SK-N-DZ (cell line): ENCODE measurements at regions not wholly inside any gene's neighbourhood (a gene's known extent, or its start where the extent isn't known, plus 50 kb on each side); places are given as distances from the start of the nearest gene placed in this dataset.
"Not testable (repeated sequence)": the region's sequence is repeated elsewhere in the genome, so short reads cannot be mapped to it uniquely, and the experiment has no call there.

Experiments used
- DNase-seq: peaks from one replicate; pipeline ENCODE4 v3.0.0-alpha.2; 2015; ENCODE audit warnings: low spot score

- no peak for DNase-seq
Observed at GRCh38 chr14:43568022-43568421, 939.1 kb downstream of the FSCB start.

- DNase-seq: no peak
Observed at GRCh38 chr14:43548368-43548767, 958.7 kb downstream of the FSCB start.

GRCh38 chr14:43547596-43547995 is 959.5 kb downstream of the FSCB start:
- DNase-seq: not testable (repeated sequence)

DNA sequence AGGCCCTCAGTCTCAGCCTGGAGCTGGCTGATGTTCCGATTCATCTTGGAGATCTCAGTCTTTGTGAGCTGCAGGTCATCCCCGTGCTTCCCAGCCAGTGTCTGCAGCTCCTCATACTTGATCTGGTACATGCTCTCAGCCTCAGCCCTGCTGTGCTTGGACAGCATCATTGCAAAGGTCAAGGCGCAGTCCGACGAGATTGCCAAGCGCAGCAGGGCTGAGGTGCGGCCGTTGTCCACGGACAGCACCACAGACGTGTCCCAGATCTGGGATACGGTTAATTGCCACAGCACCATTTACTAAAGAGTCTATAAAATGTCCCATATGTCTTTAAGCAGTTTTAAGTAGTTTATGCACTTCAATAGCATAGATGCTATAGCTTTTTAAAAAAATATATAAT is 965.7 kb downstream of the FSCB start:
- no peak for DNase-seq

- peak; percentile 37 for DNase-seq
Observed at GRCh38 chr14:43540948-43541347, 966.1 kb downstream of the FSCB start.

DNA sequence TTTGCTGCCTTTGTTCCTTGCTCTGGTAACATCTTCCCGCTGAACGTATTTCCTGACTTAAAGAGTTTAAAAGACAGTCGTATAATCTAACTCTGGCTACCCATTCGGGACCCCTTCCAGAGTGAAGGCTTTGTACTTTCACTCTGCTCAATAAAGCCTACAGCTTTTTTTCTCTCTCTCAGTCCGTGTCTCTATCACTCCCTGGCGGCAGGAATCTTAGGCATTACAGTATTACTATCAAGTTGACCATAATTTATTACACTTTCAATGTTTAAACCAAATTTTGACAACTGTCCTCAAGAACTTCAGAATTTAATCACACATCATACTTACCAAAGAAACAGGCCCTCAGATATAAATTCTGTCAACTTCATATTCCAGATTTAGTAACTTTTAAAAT is 967.9 kb downstream of the FSCB start:
- DNase-seq: no peak

GRCh38 chr14:43535231-43535838 is 971.7 kb downstream of the FSCB start:
- DNase-seq: no peak

- no peak for DNase-seq
Observed at GRCh38 chr14:43532825-43533416, 974.2 kb downstream of the FSCB start.

DNA sequence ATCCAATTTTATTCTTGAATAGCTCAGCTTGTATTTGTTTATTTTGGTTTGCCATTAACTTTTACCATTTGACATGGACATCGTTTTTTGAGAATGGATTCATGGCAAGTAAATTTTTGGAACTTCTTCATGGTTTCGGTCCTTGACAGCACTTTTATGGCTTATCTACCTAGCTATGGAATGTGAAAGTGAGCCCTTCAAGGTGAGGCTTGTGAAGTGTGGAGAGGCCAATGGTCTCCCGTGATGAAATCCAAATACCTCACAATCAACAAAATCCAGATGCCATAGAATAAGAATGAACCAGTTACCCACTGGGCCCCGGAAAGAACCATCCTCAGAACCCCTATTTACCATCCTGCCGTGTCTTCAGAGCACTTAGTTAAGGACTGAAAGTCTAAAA is 978.8 kb downstream of the FSCB start:
- DNase-seq: no peak

DNA sequence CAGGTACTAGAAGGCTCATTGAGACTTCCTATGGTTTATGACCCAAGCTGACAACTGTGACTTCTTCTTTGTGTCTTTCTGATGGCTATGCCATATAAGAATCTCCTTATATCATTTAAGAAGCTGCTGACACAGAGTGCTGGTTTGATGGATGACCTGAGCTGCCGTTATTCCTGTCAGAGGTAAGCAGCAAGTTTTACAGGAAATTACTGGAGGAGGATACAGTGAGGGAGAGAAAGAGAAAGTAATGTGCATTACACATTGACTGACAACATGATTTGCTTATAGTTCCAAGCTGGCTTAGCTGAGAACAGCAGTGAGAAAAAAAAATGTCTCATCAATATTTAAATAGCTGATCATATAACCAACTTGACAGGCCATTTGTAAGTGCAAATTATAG is 981.4 kb downstream of the FSCB start:
- DNase-seq: no peak

DNA sequence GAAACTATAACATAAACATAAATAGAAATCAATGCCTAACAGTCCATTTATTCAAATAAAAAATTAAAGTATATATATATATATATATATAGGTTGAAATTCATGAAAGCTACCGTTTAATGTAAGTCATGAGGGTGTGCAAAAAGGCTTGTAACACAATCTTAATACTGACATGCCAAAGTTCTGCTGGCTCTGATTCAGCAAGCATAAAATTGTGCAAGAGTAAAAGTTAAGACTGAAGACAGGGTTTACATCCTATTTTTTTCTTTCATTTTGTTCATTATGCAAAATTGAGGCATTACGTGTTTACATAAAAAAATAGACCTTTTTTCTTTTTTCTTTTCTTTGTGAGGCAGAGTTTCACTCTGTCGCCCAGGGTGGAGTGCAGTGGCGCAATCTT is 984.2 kb downstream of the FSCB start:
- no peak for DNase-seq

DNA sequence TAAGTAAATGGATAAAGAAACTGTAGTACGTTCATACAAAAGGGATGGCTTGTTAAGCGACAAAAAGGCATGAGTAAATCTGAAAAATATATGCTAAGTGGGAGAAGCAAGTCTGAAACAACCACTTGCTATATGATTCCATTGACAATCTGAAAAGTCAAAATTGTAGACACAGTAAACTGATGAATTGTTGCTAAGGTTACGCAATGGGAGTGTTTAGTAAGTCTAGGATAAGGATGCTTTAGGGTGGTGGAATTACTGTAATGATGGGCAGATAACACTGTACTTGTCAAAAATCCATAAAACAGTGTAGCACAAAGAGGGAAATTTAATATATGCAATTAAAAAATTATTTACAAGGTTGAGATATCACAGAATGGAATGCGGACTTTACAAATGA is 984.9 kb downstream of the FSCB start:
- DNase-seq: no peak

GRCh38 chr14:43503508-43503907 is 1003.6 kb downstream of the FSCB start:
- DNase-seq: no peak

DNA sequence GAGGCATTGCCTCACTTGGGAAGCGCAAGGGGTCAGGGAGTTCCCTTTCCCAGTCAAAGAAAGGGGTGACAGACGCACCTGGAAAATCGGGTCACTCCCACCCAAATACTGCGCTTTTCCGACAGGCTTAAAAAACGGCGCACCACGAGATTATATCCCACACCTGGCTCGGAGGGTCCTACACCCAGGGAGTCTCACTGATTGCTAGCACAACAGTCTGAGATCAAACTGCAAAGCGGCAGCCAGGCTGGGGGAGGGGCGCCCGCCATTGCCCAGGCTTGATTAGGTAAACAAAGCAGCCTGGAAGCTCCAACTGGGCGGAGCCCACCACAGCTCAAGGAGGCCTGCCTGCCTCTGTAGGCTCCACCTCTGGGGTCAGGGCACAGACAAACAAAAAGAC is 1014.7 kb downstream of the FSCB start:
- DNase-seq: not testable (repeated sequence)

- DNase-seq: no peak
Observed at GRCh38 chr14:43483415-43483814, 1023.7 kb downstream of the FSCB start.

- DNase-seq: no peak
Observed at GRCh38 chr14:43481864-43482263, 1025.2 kb downstream of the FSCB start.

GRCh38 chr14:43480976-43481375 is 1026.1 kb downstream of the FSCB start:
- no peak for DNase-seq

GRCh38 chr14:43479596-43480195 is 1027.4 kb downstream of the FSCB start:
- no peak for DNase-seq

- no peak for DNase-seq
Observed at GRCh38 chr14:43476822-43477221, 1030.3 kb downstream of the FSCB start.

GRCh38 chr14:43475757-43476156 is 1031.3 kb downstream of the FSCB start:
- no peak for DNase-seq

GRCh38 chr14:43471595-43471994 is 1035.5 kb downstream of the FSCB start:
- no peak for DNase-seq

DNA sequence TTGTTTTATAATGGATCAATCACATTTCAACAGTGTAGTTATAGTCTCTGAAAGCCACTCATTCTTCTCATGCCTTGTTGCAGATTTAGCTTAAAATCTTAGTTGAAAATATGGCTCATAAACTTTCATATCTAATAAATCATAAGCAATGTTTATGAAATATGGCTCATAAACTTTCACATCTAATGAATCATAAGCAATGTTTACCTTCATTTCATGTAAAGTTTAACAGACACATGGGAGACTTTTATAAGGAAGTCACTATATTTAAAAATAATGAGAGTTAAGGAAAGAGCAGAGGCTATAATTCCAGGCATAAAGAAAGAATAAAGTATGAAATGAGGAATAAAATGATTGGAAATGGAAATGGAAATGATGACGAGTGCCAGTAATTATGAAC is 1042.1 kb downstream of the FSCB start:
- DNase-seq: no peak

- no peak for DNase-seq
Observed at GRCh38 chr14:43449291-43449690, 1057.8 kb downstream of the FSCB start.
